ENCODE measurements at regions not wholly inside any gene's neighbourhood (a gene's known extent, or its start where the extent isn't known, plus 50 kb on each side); places are given as distances from the start of the nearest gene placed in this dataset.

GRCh38 chr5:159536646-159537045 lies 206.4 kb upstream of the IL12B start:
- DNase-seq: no peak

GRCh38 chr5:159539678-159540077 lies 209.4 kb upstream of the IL12B start:
- no peak for DNase-seq

- no peak for DNase-seq
Measured at GRCh38 chr5:159543326-159543725, 213.0 kb upstream of the IL12B start.

- no peak for DNase-seq
Measured at GRCh38 chr5:159545156-159545555, 214.9 kb upstream of the IL12B start.

GRCh38 chr5:159547466-159548195 lies 217.3 kb upstream of the IL12B start:
- no peak for DNase-seq

GRCh38 chr5:159548517-159548916 lies 218.2 kb upstream of the IL12B start:
- no peak for DNase-seq

GRCh38 chr5:159549046-159549445 lies 218.8 kb upstream of the IL12B start:
- DNase-seq: no peak

GRCh38 chr5:159550951-159551350 lies 220.7 kb upstream of the IL12B start:
- no peak for DNase-seq

GRCh38 chr5:159552751-159553150 lies 222.5 kb upstream of the IL12B start:
- no peak for DNase-seq

- no peak for DNase-seq
Measured at GRCh38 chr5:159553792-159554191, 223.5 kb upstream of the IL12B start.

- no peak for DNase-seq
Measured at GRCh38 chr5:159555084-159555483, 224.8 kb upstream of the IL12B start.

GRCh38 chr5:159559337-159559736 lies 229.1 kb upstream of the IL12B start:
- no peak for DNase-seq

- DNase-seq: no peak
Measured at GRCh38 chr5:159560088-159560487, 229.8 kb upstream of the IL12B start.

- DNase-seq: no peak
Measured at GRCh38 chr5:159564031-159564430, 233.7 kb upstream of the IL12B start.

GRCh38 chr5:159566832-159567231 lies 236.5 kb upstream of the IL12B start:
- DNase-seq: no peak

GRCh38 chr5:159567461-159567860 lies 237.2 kb upstream of the IL12B start:
- no peak for DNase-seq

- DNase-seq: no peak
Measured at GRCh38 chr5:159571501-159572244, 241.4 kb upstream of the IL12B start.

- no peak for DNase-seq
Measured at GRCh38 chr5:159576902-159577301, 246.6 kb upstream of the IL12B start.

GRCh38 chr5:159581502-159582249 lies 251.4 kb upstream of the IL12B start:
- no peak for DNase-seq

GRCh38 chr5:159582756-159583541 lies 252.7 kb upstream of the IL12B start:
- no peak for DNase-seq

- DNase-seq: no peak
Measured at GRCh38 chr5:159586921-159587320, 256.6 kb upstream of the IL12B start.

GRCh38 chr5:159588941-159589340 lies 258.7 kb upstream of the IL12B start:
- no peak for DNase-seq

Data from right kidney (tissue), 1 donor.